ENCODE measurements at regions not wholly inside any gene's neighbourhood (a gene's known extent, or its start where the extent isn't known, plus 50 kb on each side); places are given as distances from the start of the nearest gene placed in this dataset.

GRCh38 chr13:74017301-74018061 is 116.7 kb downstream of the KLF12 start:
- Mint-ChIP-seq H3K4me1 (peaks cover 9% of the 10 kb centered on the region), H3K27me3 (no peaks in the 10 kb centered on the region), H3K36me3 (ENCODE audit: low read depth) (peaks cover 30% of the 10 kb centered on the region), H3K27ac (no peak overlapping the region), H3K4me3 (no peak overlapping the region), H3K9me3 (peaks cover 15% of the 10 kb centered on the region)
- ChIA-PET POLR2A (interaction anchor here (0.6 kb wide), 1 partner anchor 836 kb away, joined by 4 read pairs; no protein-coding TSS in a partner anchor), CTCF (no interaction called here)
- no peak for DNase-seq

GRCh38 chr13:74015137-74015536 is 119.1 kb downstream of the KLF12 start:
- CTCF ChIA-PET = no interaction called here
- peaks cover 7% of the 10 kb centered on the region for H3K4me1 Mint-ChIP-seq
- DNase-seq = no peak
- POLR2A ChIA-PET = no interaction called here
- H3K36me3 Mint-ChIP-seq (ENCODE audit: low read depth) = peaks cover 18% of the 10 kb centered on the region
- H3K27ac Mint-ChIP-seq = no peak overlapping the region
- H3K9me3 Mint-ChIP-seq = peaks cover under 1% of the 10 kb centered on the region
- H3K27me3 Mint-ChIP-seq = no peaks in the 10 kb centered on the region
- no peak overlapping the region for H3K4me3 Mint-ChIP-seq

- no peaks in the 10 kb centered on the region for H3K27me3 Mint-ChIP-seq
- no peak overlapping the region for H3K4me3 Mint-ChIP-seq
- peaks cover 17% of the 10 kb centered on the region for H3K4me1 Mint-ChIP-seq
- ChIA-PET POLR2A (no interaction called here), CTCF (interaction anchor here (1.1 kb wide), 1 partner anchor 305 kb away, joined by 3 read pairs; no protein-coding TSS in a partner anchor)
- DNase-seq = no peak
- H3K27ac Mint-ChIP-seq = no peak overlapping the region
- H3K36me3 Mint-ChIP-seq (ENCODE audit: low read depth) = peaks cover 32% of the 10 kb centered on the region
- H3K9me3 Mint-ChIP-seq = no peaks in the 10 kb centered on the region
Measured at GRCh38 chr13:74009100-74009668, 125.0 kb downstream of the KLF12 start.

- POLR2A ChIA-PET = no interaction called here
- no peaks in the 10 kb centered on the region for H3K9me3 Mint-ChIP-seq
- H3K27ac Mint-ChIP-seq = no peak overlapping the region
- peaks cover 17% of the 10 kb centered on the region for H3K4me1 Mint-ChIP-seq
- H3K27me3 Mint-ChIP-seq = no peaks in the 10 kb centered on the region
- CTCF ChIA-PET = interaction anchor here (0.6 kb wide), 1 partner anchor 63 kb away, joined by 3 read pairs; no protein-coding TSS in a partner anchor
- H3K4me3 Mint-ChIP-seq = no peak overlapping the region
- H3K36me3 Mint-ChIP-seq (ENCODE audit: low read depth) = peaks cover 30% of the 10 kb centered on the region
- DNase-seq = no peak
Measured at GRCh38 chr13:74006666-74007065, 127.5 kb downstream of the KLF12 start.

- ChIA-PET POLR2A (no interaction called here), CTCF (no interaction called here)
- Mint-ChIP-seq H3K4me1 (peaks cover 17% of the 10 kb centered on the region), H3K27me3 (no peaks in the 10 kb centered on the region), H3K27ac (no peak overlapping the region), H3K36me3 (ENCODE audit: low read depth) (peaks cover 25% of the 10 kb centered on the region), H3K4me3 (no peak overlapping the region), H3K9me3 (no peaks in the 10 kb centered on the region)
- no peak for DNase-seq
Measured at GRCh38 chr13:74005320-74006157, 128.7 kb downstream of the KLF12 start.

GRCh38 chr13:74004109-74004508 is 130.1 kb downstream of the KLF12 start:
- no peak for DNase-seq
- Mint-ChIP-seq H3K27ac (no peak overlapping the region), H3K36me3 (ENCODE audit: low read depth) (peaks cover 14% of the 10 kb centered on the region), H3K27me3 (no peaks in the 10 kb centered on the region), H3K9me3 (no peaks in the 10 kb centered on the region), H3K4me1 (peaks cover 21% of the 10 kb centered on the region), H3K4me3 (no peak overlapping the region)
- ChIA-PET POLR2A (no interaction called here), CTCF (no interaction called here)

GRCh38 chr13:74003374-74003773 is 130.8 kb downstream of the KLF12 start:
- POLR2A ChIA-PET = no interaction called here
- H3K27me3 Mint-ChIP-seq = no peaks in the 10 kb centered on the region
- DNase-seq = no peak
- H3K36me3 Mint-ChIP-seq (ENCODE audit: low read depth) = peaks cover 7% of the 10 kb centered on the region
- H3K27ac Mint-ChIP-seq = no peak overlapping the region
- no peak overlapping the region for H3K4me3 Mint-ChIP-seq
- peaks cover 27% of the 10 kb centered on the region for H3K4me1 Mint-ChIP-seq
- H3K9me3 Mint-ChIP-seq = no peaks in the 10 kb centered on the region
- CTCF ChIA-PET = no interaction called here

GRCh38 chr13:74000876-74001275 is 133.3 kb downstream of the KLF12 start:
- no peaks in the 10 kb centered on the region for H3K36me3 Mint-ChIP-seq (ENCODE audit: low read depth)
- H3K9me3 Mint-ChIP-seq = no peaks in the 10 kb centered on the region
- CTCF ChIA-PET = no interaction called here
- DNase-seq = no peak
- H3K4me3 Mint-ChIP-seq = no peak overlapping the region
- H3K27ac Mint-ChIP-seq = no peak overlapping the region
- H3K4me1 Mint-ChIP-seq = peaks cover 20% of the 10 kb centered on the region
- H3K27me3 Mint-ChIP-seq = no peaks in the 10 kb centered on the region
- POLR2A ChIA-PET = no interaction called here

- no peaks in the 10 kb centered on the region for H3K9me3 Mint-ChIP-seq
- POLR2A ChIA-PET = no interaction called here
- peaks cover 10% of the 10 kb centered on the region for H3K36me3 Mint-ChIP-seq (ENCODE audit: low read depth)
- peak overlapping the region; percentile 60 for H3K27ac Mint-ChIP-seq
- H3K4me3 Mint-ChIP-seq = no peak overlapping the region
- peaks cover 21% of the 10 kb centered on the region for H3K4me1 Mint-ChIP-seq
- no peak for DNase-seq
- no peaks in the 10 kb centered on the region for H3K27me3 Mint-ChIP-seq
- CTCF ChIA-PET = no interaction called here
Measured at GRCh38 chr13:73998631-73999030, 135.6 kb downstream of the KLF12 start.

- Mint-ChIP-seq H3K4me1 (peaks cover 21% of the 10 kb centered on the region), H3K9me3 (no peaks in the 10 kb centered on the region), H3K27me3 (no peaks in the 10 kb centered on the region), H3K4me3 (no peak overlapping the region), H3K27ac (no peak overlapping the region), H3K36me3 (ENCODE audit: low read depth) (peaks cover 14% of the 10 kb centered on the region)
- no peak for DNase-seq
- POLR2A ChIA-PET = interaction anchor here (0.8 kb wide), 1 partner anchor 12 kb away, joined by 4 read pairs; no protein-coding TSS in a partner anchor
- CTCF ChIA-PET = no interaction called here
Measured at GRCh38 chr13:73997964-73998363, 136.2 kb downstream of the KLF12 start.

- Mint-ChIP-seq H3K27ac (no peak overlapping the region), H3K36me3 (ENCODE audit: low read depth) (peaks cover 21% of the 10 kb centered on the region), H3K27me3 (no peaks in the 10 kb centered on the region), H3K9me3 (no peaks in the 10 kb centered on the region), H3K4me3 (no peak overlapping the region), H3K4me1 (peaks cover 27% of the 10 kb centered on the region)
- ChIA-PET POLR2A (no interaction called here), CTCF (no interaction called here)
- DNase-seq = no peak
Measured at GRCh38 chr13:73996569-73996968, 137.6 kb downstream of the KLF12 start.

GRCh38 chr13:73995736-73996135 is 138.5 kb downstream of the KLF12 start:
- POLR2A ChIA-PET = no interaction called here

GRCh38 chr13:73993661-73994060 is 140.5 kb downstream of the KLF12 start:
- peaks cover 34% of the 10 kb centered on the region for H3K36me3 Mint-ChIP-seq (ENCODE audit: low read depth)
- no peaks in the 10 kb centered on the region for H3K27me3 Mint-ChIP-seq
- H3K9me3 Mint-ChIP-seq = peaks cover 3% of the 10 kb centered on the region
- CTCF ChIA-PET = no interaction called here
- no peak overlapping the region for H3K4me3 Mint-ChIP-seq
- no peak overlapping the region for H3K27ac Mint-ChIP-seq
- H3K4me1 Mint-ChIP-seq = peaks cover 31% of the 10 kb centered on the region
- DNase-seq = no peak
- POLR2A ChIA-PET = no interaction called here

More at GRCh38 chr13:73995736-73996135, 138.5 kb downstream of the KLF12 start:
- Mint-ChIP-seq H3K4me1 (peaks cover 31% of the 10 kb centered on the region), H3K9me3 (no peaks in the 10 kb centered on the region), H3K36me3 (ENCODE audit: low read depth) (peaks cover 28% of the 10 kb centered on the region), H3K27ac (no peak overlapping the region), H3K4me3 (no peak overlapping the region), H3K27me3 (no peaks in the 10 kb centered on the region)
- CTCF ChIA-PET = no interaction called here
- DNase-seq = no peak

Measured in activated CD4-positive, alpha-beta T cell treated with anti-CD3 and anti-CD28 coated beads, Interleukin-2, amount 10 ng/mL, durations not matched to agents 7 days and 5 days (primary cell).